Stimulated activated CD4-positive, alpha-beta T cell treated with anti-CD3 and anti-CD28 coated beads, Interleukin-4, amount 100 ng/mL, for 24 hours (primary cell): ENCODE measurements at regions not wholly inside any gene's neighbourhood (a gene's known extent, or its start where the extent isn't known, plus 50 kb on each side); places are given as distances from the start of the nearest gene placed in this dataset.

ENCODE experiments used
- DNase-seq: peaks from one replicate; pipeline ENCODE4 v3.0.0-alpha.2; 2020

- DNase-seq = no peak
These were observed 584.4 kb downstream of the INHBA start for GRCh38 chr7:41118486-41118885.

GRCh38 chr7:41117431-41117830 is 585.5 kb downstream of the INHBA start:
- DNase-seq = no peak

- DNase-seq = no peak
These were observed 586.1 kb downstream of the INHBA start for GRCh38 chr7:41116817-41117216.

GRCh38 chr7:41116337-41116736 is 586.6 kb downstream of the INHBA start:
- no peak for DNase-seq

- no peak for DNase-seq
These were observed 588.2 kb downstream of the INHBA start for GRCh38 chr7:41114691-41115090.

GRCh38 chr7:41114131-41114530 is 588.8 kb downstream of the INHBA start:
- no peak for DNase-seq

- DNase-seq = no peak
These were observed 589.2 kb downstream of the INHBA start for GRCh38 chr7:41113719-41114118.

- DNase-seq = no peak
These were observed 592.7 kb downstream of the INHBA start for GRCh38 chr7:41110186-41110585.

- DNase-seq = no peak
These were observed 594.1 kb downstream of the INHBA start for GRCh38 chr7:41108821-41109220.

GRCh38 chr7:41107938-41108448 is 594.9 kb downstream of the INHBA start:
- no peak for DNase-seq

- DNase-seq = no peak
These were observed 595.5 kb downstream of the INHBA start for GRCh38 chr7:41107330-41107937.

GRCh38 chr7:41104631-41105030 is 598.3 kb downstream of the INHBA start:
- no peak for DNase-seq

- DNase-seq = no peak
These were observed 599.6 kb downstream of the INHBA start for GRCh38 chr7:41103331-41103730.

- no peak for DNase-seq
These were observed 604.0 kb downstream of the INHBA start for GRCh38 chr7:41098846-41099245.

- DNase-seq = no peak
These were observed 604.5 kb downstream of the INHBA start for GRCh38 chr7:41098402-41098801.

- DNase-seq = no peak
These were observed 605.4 kb downstream of the INHBA start for GRCh38 chr7:41097501-41097900.

- DNase-seq = no peak
These were observed 606.0 kb downstream of the INHBA start for GRCh38 chr7:41096917-41097316.

- DNase-seq = no peak
These were observed 609.7 kb downstream of the INHBA start for GRCh38 chr7:41093141-41093540.

GRCh38 chr7:41085244-41085643 is 617.6 kb downstream of the INHBA start:
- DNase-seq = no peak

- DNase-seq = no peak
These were observed 618.5 kb downstream of the INHBA start for GRCh38 chr7:41084381-41084780.

- no peak for DNase-seq
These were observed 633.3 kb downstream of the INHBA start for GRCh38 chr7:41069635-41070034.

- DNase-seq = no peak
These were observed 635.3 kb downstream of the INHBA start for GRCh38 chr7:41067576-41067975.

GRCh38 chr7:41065663-41066062 is 637.2 kb downstream of the INHBA start:
- DNase-seq = no peak

GRCh38 chr7:41063116-41063515 is 639.8 kb downstream of the INHBA start:
- DNase-seq = no peak

GRCh38 chr7:41060796-41061195 is 642.1 kb downstream of the INHBA start:
- DNase-seq = no peak
